CD14-positive monocyte (primary cell): ENCODE measurements at regions not wholly inside any gene's neighbourhood (a gene's known extent, or its start where the extent isn't known, plus 50 kb on each side); places are given as distances from the start of the nearest gene placed in this dataset.

Experiments used
- DNase-seq, 3 donors: peaks; one replicate each; pipeline ENCODE4 v3.0.0-alpha.2; 2011 to 2022
- H2AFZ ChIP-seq: 2 replicates; pipeline ENCODE4 v1.6.0; 2012; ENCODE audit warnings: mild to moderate bottlenecking, low read depth, low read length, inconsistent platforms; ENCODE audit not compliant: insufficient read depth, poor library complexity, severe bottlenecking
- H3K27ac ChIP-seq, 2 donors: 1 replicate in 1 of 2; 2 replicates in 1 of 2; pipeline ENCODE4 v1.5.1; 2012 to 2013; ENCODE audit warnings: low read length in 2 of 2, control low read depth in 1 of 2, inconsistent platforms in 1 of 2, low read depth in 1 of 2, mild to moderate bottlenecking in 1 of 2
- H3K27me3 ChIP-seq, 2 donors: one replicate each; pipeline versions ENCODE4 v1.6.0 to v1.6.1; 2011 to 2013; ENCODE audit warnings: low read length in 2 of 2; ENCODE audit not compliant: control insufficient read depth in 2 of 2, insufficient read depth in 2 of 2
- H3K36me3 ChIP-seq, 2 donors: replicated peaks in 1 of 2; 1 replicate in 1 of 2; 2 replicates in 1 of 2; pipeline versions ENCODE4 v1.5.1 to v1.6.1; 2012 to 2013; ENCODE audit warnings: low read length in 2 of 2, control low read depth in 1 of 2, inconsistent platforms in 1 of 2, mild to moderate bottlenecking in 1 of 2; ENCODE audit not compliant: insufficient read depth in 2 of 2, control insufficient read depth in 1 of 2
- H3K4me1 ChIP-seq, 2 donors: 1 replicate in 1 of 2; 2 replicates in 1 of 2; pipeline versions ENCODE4 v1.5.1 to v1.6.1; 2012 to 2013; ENCODE audit warnings: low read length in 2 of 2, control low read depth in 1 of 2, inconsistent platforms in 1 of 2, mild to moderate bottlenecking in 1 of 2, moderate library complexity in 1 of 2; ENCODE audit not compliant: insufficient read depth in 2 of 2, control insufficient read depth in 1 of 2
- H3K4me2 ChIP-seq: replicated peaks from 2 replicates; pipeline ENCODE3; 2012; ENCODE audit warnings: low read length, moderate library complexity, mild to moderate bottlenecking; ENCODE audit not compliant: poor library complexity, severe bottlenecking; ENCODE audit errors: extremely low read depth
- H3K4me3 ChIP-seq, 3 experiments: fragments of 200-600 bp in 1 of 3; sonication (generic) in 1 of 3; replicated peaks in 1 of 3; 1 replicate in 2 of 3; 2 replicates in 1 of 3; pipeline ENCODE4 v1.5.1; 2011 to 2013; ENCODE audit warnings: low read length in 3 of 3, mild to moderate bottlenecking in 3 of 3, control low read depth in 2 of 3, low read depth in 2 of 3, inconsistent platforms in 1 of 3, moderate library complexity in 1 of 3
- H3K79me2 ChIP-seq: 2 replicates; pipeline ENCODE4 v1.6.0; 2012; ENCODE audit warnings: mild to moderate bottlenecking, control low read depth, inconsistent platforms, low read length, moderate library complexity; ENCODE audit not compliant: insufficient read depth
- H3K9ac ChIP-seq: 2 replicates; pipeline ENCODE4 v1.6.0; 2017; ENCODE audit warnings: low read length, mild to moderate bottlenecking; ENCODE audit not compliant: insufficient read depth, poor library complexity, severe bottlenecking
- H3K9me3 ChIP-seq, 2 donors: replicated peaks in 1 of 2; 1 replicate in 1 of 2; 2 replicates in 1 of 2; pipeline versions ENCODE4 v1.5.1 to v1.6.1; 2012 to 2013; ENCODE audit warnings: low read length in 2 of 2, control low read depth in 1 of 2; ENCODE audit not compliant: control insufficient read depth in 1 of 2, insufficient read depth in 1 of 2
- H4K20me1 ChIP-seq: 2 replicates; pipeline ENCODE4 v1.6.0; 2012; ENCODE audit warnings: mild to moderate bottlenecking, low read length, control low read depth, moderate library complexity; ENCODE audit not compliant: insufficient read depth
- H3K27ac Mint-ChIP-seq, 7 donors: one replicate each; pipeline ENCODE4 v1.8.0; 2020; ENCODE audit warnings: mild to moderate bottlenecking in 7 of 7, mixed read lengths in 7 of 7, moderate library complexity in 6 of 7, inconsistent platforms in 2 of 7
- H3K27me3 Mint-ChIP-seq, 3 donors: one replicate each; pipeline ENCODE4 v1.8.0; 2021 to 2022; ENCODE audit warnings: low read depth in 3 of 3, mild to moderate bottlenecking in 3 of 3, mixed read lengths in 3 of 3, moderate library complexity in 3 of 3, inconsistent platforms in 1 of 3
- H3K36me3 Mint-ChIP-seq, 2 donors: one replicate each; pipeline ENCODE4 v1.8.0; 2020; ENCODE audit warnings: mixed read lengths in 2 of 2, inconsistent platforms in 1 of 2, mild to moderate bottlenecking in 1 of 2
- H3K4me1 Mint-ChIP-seq: one replicate; pipeline ENCODE4 v1.8.0; 2020; ENCODE audit warnings: mild to moderate bottlenecking, mixed read lengths
- H3K4me3 Mint-ChIP-seq, 2 donors: one replicate each; pipeline ENCODE4 v1.8.0; 2020; ENCODE audit warnings: mild to moderate bottlenecking in 2 of 2, mixed read lengths in 2 of 2, moderate library complexity in 1 of 2
- H3K9me3 Mint-ChIP-seq, 7 donors: one replicate each; pipeline ENCODE4 v1.8.0; 2020 to 2022; ENCODE audit warnings: mixed read lengths in 7 of 7, mild to moderate bottlenecking in 6 of 7, moderate library complexity in 6 of 7, inconsistent platforms in 2 of 7
- CTCF ChIP-seq: fragments of 200-600 bp; IDR thresholded peaks from one replicate; pipeline ENCODE4 v1.8.0; 2022; ENCODE audit warnings: antibody characterized with exemption, mild to moderate bottlenecking
- WGBS: methylation state at CpG from one replicate; pipeline ENCODE4 v1.1.5; 2013; ENCODE audit warnings: missing lambda C conversion rate; ENCODE audit not compliant: insufficient coverage; 5-methylcytosine and 5-hydroxymethylcytosine counted together
- intact Hi-C, 2 donors: fragments of 100-400 bp; cut with micrococcal nuclease; formaldehyde crosslinking; loops; one replicate each; pipeline versions ENCODE4 v1.15.0 to v1.15.1; 2023

GRCh38 chr10:124194199-124194824, 100.9 kb upstream of the CHST15 start:
- no peak overlapping the region for H3K4me2 ChIP-seq

GRCh38 chr10:124193309-124193696, 99.9 kb upstream of the CHST15 start:
- no peak overlapping the region for H3K9ac ChIP-seq
- TF ChIP-seq CTCF = peak; percentile 9
- H4K20me1 ChIP-seq = no peaks in the 10 kb centered on the region
- Mint-ChIP-seq H3K36me3 (peaks cover 0 to 2% of the 10 kb centered on the region in 2 donors), H3K27ac (peak overlapping the region in 1 of 7 donors; percentile 28), H3K4me3 (no peak overlapping the region), H3K4me1 (peaks cover 43% of the 10 kb centered on the region), H3K9me3 (peaks cover 0 to 8% (median 5%) of the 10 kb centered on the region in 7 donors), H3K27me3 (peaks cover 10 to 28% (median 12%) of the 10 kb centered on the region in 3 donors)
- no peak for DNase-seq
- intact Hi-C loops = no loop called here
- H3K4me1 ChIP-seq = peaks cover 15 to 24% of the 10 kb centered on the region in 2 donors
- no peaks in the 10 kb centered on the region for H3K79me2 ChIP-seq
- H3K9me3 ChIP-seq = no peaks in the 10 kb centered on the region
- no peak overlapping the region for H3K4me3 ChIP-seq
- peaks cover 0 to 2% of the 10 kb centered on the region in 2 donors for H3K27me3 ChIP-seq
- WGBS = 99% methylated on average over 7 of the region's 8 CpGs
- no peak overlapping the region for H3K27ac ChIP-seq
- no peak overlapping the region for H2AFZ ChIP-seq
- H3K4me2 ChIP-seq = no peak overlapping the region
- no peaks in the 10 kb centered on the region for H3K36me3 ChIP-seq

More at GRCh38 chr10:124194199-124194824, 100.9 kb upstream of the CHST15 start:
- Mint-ChIP-seq H3K27me3 (peaks cover 5 to 23% (median 9%) of the 10 kb centered on the region in 3 donors), H3K9me3 (peaks cover 0 to 2% (median under 1%) of the 10 kb centered on the region in 7 donors), H3K4me1 (peaks cover 43% of the 10 kb centered on the region), H3K36me3 (peaks cover 0 to 2% of the 10 kb centered on the region in 2 donors), H3K4me3 (peak overlapping the region in 1 of 2 donors; percentile 24), H3K27ac (no peak overlapping the region)
- Histone ChIP-seq H3K79me2 (no peaks in the 10 kb centered on the region), H3K9ac (no peak overlapping the region), H2AFZ (no peak overlapping the region), H3K9me3 (no peaks in the 10 kb centered on the region), H3K27me3 (peaks cover 0 to 2% of the 10 kb centered on the region in 2 donors), H3K4me1 (peaks cover 15 to 24% of the 10 kb centered on the region in 2 donors), H4K20me1 (no peaks in the 10 kb centered on the region), H3K27ac (no peak overlapping the region), H3K4me3 (no peak overlapping the region), H3K36me3 (no peaks in the 10 kb centered on the region)
- WGBS = no CpG with 5 or more reads among the region's 2 CpGs
- TF ChIP-seq CTCF = no peak
- intact Hi-C loops = no loop called here
- DNase-seq = no peak
